Eye (tissue), 1 donor: ENCODE measurements at regions not wholly inside any gene's neighbourhood (a gene's known extent, or its start where the extent isn't known, plus 50 kb on each side); places are given as distances from the start of the nearest gene placed in this dataset.
A peak's percentile ranks its signal among the peaks of the same experiment; 100 is the strongest.

ENCODE experiments used
- DNase-seq: peaks from one replicate; pipeline ENCODE4 v3.0.0-alpha.2; 2015

- DNase-seq: peak; percentile 96
Observed at GRCh38 chr14:101707068-101707842, 54.3 kb upstream of the PPP2R5C start.

DNA sequence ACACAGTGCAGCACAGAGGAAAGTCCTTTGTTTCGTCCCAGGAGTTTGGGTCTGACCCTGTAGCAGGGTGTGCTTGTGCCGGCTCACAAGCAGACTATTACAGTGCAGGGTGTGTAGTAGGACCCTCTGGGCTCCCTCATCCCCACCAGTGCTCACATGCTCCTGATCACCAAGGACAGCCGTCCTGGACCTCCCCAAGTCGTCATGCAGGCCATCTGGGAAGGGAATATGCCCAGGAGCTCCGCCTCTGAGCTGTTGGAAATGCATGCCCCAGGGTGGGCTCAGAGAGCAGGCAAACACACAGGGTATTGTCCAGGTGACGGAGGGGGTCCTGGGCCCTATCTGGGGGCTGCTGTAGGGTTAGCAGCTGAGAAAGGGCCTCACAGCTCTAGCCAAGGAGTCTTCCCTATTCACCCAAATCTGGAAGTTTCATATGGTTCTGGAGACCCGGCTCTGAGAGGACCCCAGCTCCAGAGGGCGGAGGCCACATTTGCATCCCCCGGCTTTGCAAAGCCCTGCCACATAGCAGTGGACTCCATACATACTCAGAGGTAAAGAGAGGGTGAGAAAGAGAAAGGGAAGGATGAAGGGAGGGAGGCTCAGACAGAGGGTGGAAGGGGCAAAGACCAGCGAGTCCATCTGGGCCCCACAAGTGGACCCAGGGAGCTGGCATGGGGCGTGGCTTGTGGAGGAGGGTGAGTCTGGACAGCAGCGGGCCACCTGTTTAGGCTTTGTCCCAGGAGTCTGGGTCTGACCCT lies 53.5 kb upstream of the PPP2R5C start:
- DNase-seq: no peak

GRCh38 chr14:101708853-101709532 lies 52.5 kb upstream of the PPP2R5C start:
- no peak for DNase-seq

GRCh38 chr14:101709533-101709881 lies 52.0 kb upstream of the PPP2R5C start:
- no peak for DNase-seq

GRCh38 chr14:101709962-101710931 lies 51.3 kb upstream of the PPP2R5C start:
- DNase-seq: no peak

GRCh38 chr14:101711041-101711856 lies 50.3 kb upstream of the PPP2R5C start:
- DNase-seq: no peak
